MCF 10A (cell line): ENCODE measurements at regions not wholly inside any gene's neighbourhood (a gene's known extent, or its start where the extent isn't known, plus 50 kb on each side); places are given as distances from the start of the nearest gene placed in this dataset.

Source experiments
- BruUV-seq: library from RNA; stranded (reverse); fragments of 400-500 nt; replicated peaks from 2 replicates; lab custom pipeline; 2021; lab: Mats Ljungman, UMichigan
- CTCF ChIA-PET: fragments of 300-600 bp; sonication (Branson Sonifier 250); formaldehyde crosslinking; extraction: SDS; loops from one replicate; lab custom pipeline; 2021; ENCODE audit warnings: antibody characterized with exemption, inconsistent platforms; lab: Yijun Ruan, JAX
- POLR2A ChIA-PET: fragments of 300-600, 350-650 bp; sonication (Branson Sonifier 250); formaldehyde crosslinking; extraction: SDS; loops from one replicate; lab custom pipeline; 2020; ENCODE audit warnings: antibody characterized with exemption, inconsistent platforms; lab: Yijun Ruan, JAX
- DNase-seq: peaks from one replicate; pipeline ENCODE4 v3.0.0-alpha.2; 2018; ENCODE audit not compliant: unreplicated experiment
- H3K27ac Mint-ChIP-seq: one replicate; pipeline ENCODE4 v1.8.0; 2022; ENCODE audit warnings: mild to moderate bottlenecking, low read depth, mixed read lengths; ENCODE audit not compliant: unreplicated experiment
- H3K27me3 Mint-ChIP-seq: one replicate; pipeline ENCODE4 v1.8.0; 2022; ENCODE audit warnings: mixed read lengths; ENCODE audit not compliant: insufficient read depth, unreplicated experiment
- H3K36me3 Mint-ChIP-seq: one replicate; pipeline ENCODE4 v1.8.0; 2022; ENCODE audit warnings: mild to moderate bottlenecking, moderate library complexity, mixed read lengths; ENCODE audit not compliant: insufficient read depth, unreplicated experiment
- H3K4me1 Mint-ChIP-seq: one replicate; pipeline ENCODE4 v1.8.0; 2022; ENCODE audit warnings: mixed read lengths; ENCODE audit not compliant: insufficient read depth, unreplicated experiment
- H3K4me3 Mint-ChIP-seq: one replicate; pipeline ENCODE4 v1.8.0; 2022; ENCODE audit warnings: mild to moderate bottlenecking, moderate library complexity, mixed read lengths; ENCODE audit not compliant: unreplicated experiment
- H3K9me3 Mint-ChIP-seq: one replicate; pipeline ENCODE4 v1.8.0; 2022; ENCODE audit warnings: mixed read lengths; ENCODE audit not compliant: unreplicated experiment
- CTCF ChIP-seq: fragments of 200-600 bp; IDR thresholded peaks from one replicate; pipeline ENCODE4 v1.8.0; 2022; ENCODE audit warnings: antibody characterized with exemption, mild to moderate bottlenecking; ENCODE audit not compliant: unreplicated experiment
- intact Hi-C: fragments of 100-400 bp; cut with micrococcal nuclease; formaldehyde crosslinking; loops from 2 replicates; pipeline ENCODE4 v1.14.1; 2022

GRCh38 chr4:57504139-57504538, 394.0 kb upstream of the IGFBP7 start:
- H3K36me3 Mint-ChIP-seq = no peaks in the 10 kb centered on the region
- no TSS peak for BruUV-seq
- no peak for TF ChIP-seq CTCF
- intact Hi-C loops = loop anchor here (5.0 kb wide), 1 partner anchor 342 kb away; no protein-coding TSS in a partner anchor
- H3K27ac Mint-ChIP-seq = no peak overlapping the region
- DNase-seq = no peak
- no peaks in the 10 kb centered on the region for H3K9me3 Mint-ChIP-seq
- CTCF ChIA-PET = interaction anchor here (0.7 kb wide), 1 partner anchor 32 kb away, joined by 3 read pairs; no protein-coding TSS in a partner anchor
- POLR2A ChIA-PET = interaction anchor here (0.6 to 1.4 kb wide), 3 partner anchors 12 to 1045 kb away, joined by 3 to 4 read pairs (median 4); no protein-coding TSS in a partner anchor
- no peak overlapping the region for H3K4me3 Mint-ChIP-seq
- peaks cover 6% of the 10 kb centered on the region for H3K4me1 Mint-ChIP-seq
- H3K27me3 Mint-ChIP-seq = no peaks in the 10 kb centered on the region

GRCh38 chr4:57501720-57502119, 391.5 kb upstream of the IGFBP7 start:
- no peak for TF ChIP-seq CTCF
- POLR2A ChIA-PET = interaction anchor here (0.6 to 1.6 kb wide), 3 partner anchors 9 to 389 kb away, joined by 3 to 8 read pairs (median 3); no protein-coding TSS in a partner anchor
- no peaks in the 10 kb centered on the region for H3K36me3 Mint-ChIP-seq
- peak; percentile 98 for DNase-seq
- peaks cover 11% of the 10 kb centered on the region for H3K4me1 Mint-ChIP-seq
- no peaks in the 10 kb centered on the region for H3K27me3 Mint-ChIP-seq
- intact Hi-C loops = loop anchor here (5.0 kb wide), 1 partner anchor 339 kb away; no protein-coding TSS in a partner anchor
- no peaks in the 10 kb centered on the region for H3K9me3 Mint-ChIP-seq
- CTCF ChIA-PET = interaction anchor here (2.0 kb wide), 1 partner anchor 338 kb away, joined by 9 read pairs; no protein-coding TSS in a partner anchor
- no TSS peak for BruUV-seq
- no peak overlapping the region for H3K4me3 Mint-ChIP-seq
- peak overlapping the region; percentile 55 for H3K27ac Mint-ChIP-seq

GRCh38 chr4:57499786-57500185, 389.6 kb upstream of the IGFBP7 start:
- Mint-ChIP-seq H3K27me3 (no peaks in the 10 kb centered on the region), H3K27ac (peak overlapping the region; percentile 17), H3K4me1 (peaks cover 11% of the 10 kb centered on the region), H3K36me3 (no peaks in the 10 kb centered on the region), H3K9me3 (no peaks in the 10 kb centered on the region), H3K4me3 (no peak overlapping the region)
- peak; percentile 97 for DNase-seq
- CTCF ChIA-PET = interaction anchor here (0.6 to 1.6 kb wide), 3 partner anchors 40 to 270 kb away, joined by 3 to 6 read pairs (median 4); no protein-coding TSS in a partner anchor
- intact Hi-C loops = loop anchor here (5.0 kb wide), 1 partner anchor 337 kb away; no protein-coding TSS in a partner anchor
- POLR2A ChIA-PET = interaction anchor here (0.9 kb wide), 1 partner anchor 16 kb away, joined by 3 read pairs; no protein-coding TSS in a partner anchor
- no TSS peak for BruUV-seq
- TF ChIP-seq CTCF = no peak

GRCh38 chr4:57498251-57498650, 388.1 kb upstream of the IGFBP7 start:
- Mint-ChIP-seq H3K9me3 (no peaks in the 10 kb centered on the region), H3K27ac (no peak overlapping the region), H3K27me3 (no peaks in the 10 kb centered on the region), H3K4me1 (peaks cover 11% of the 10 kb centered on the region), H3K4me3 (no peak overlapping the region), H3K36me3 (no peaks in the 10 kb centered on the region)
- ChIA-PET POLR2A (no interaction called here), CTCF (interaction anchor here (1.6 kb wide), 1 partner anchor 56 kb away, joined by 6 read pairs; no protein-coding TSS in a partner anchor)
- intact Hi-C loops = no loop called here
- DNase-seq = peak; percentile 22
- TF ChIP-seq CTCF = no peak
- BruUV-seq = no TSS peak
